Loucy (cell line): ENCODE measurements at regions not wholly inside any gene's neighbourhood (a gene's known extent, or its start where the extent isn't known, plus 50 kb on each side); places are given as distances from the start of the nearest gene placed in this dataset.

Source experiments
- CTCF ChIP-seq: fragments of 200-600 bp; sonication (generic); conservative IDR thresholded peaks from 2 replicates; pipeline ENCODE4 v1.5.1; 2014; ENCODE audit warnings: mild to moderate bottlenecking, antibody characterized with exemption, low read length
- EZH2phosphoT487 ChIP-seq: fragments of 200-600 bp; IDR thresholded peaks from 2 replicates; pipeline ENCODE4 v1.6.1; 2018; ENCODE audit warnings: antibody characterized with exemption, mild to moderate bottlenecking, moderate library complexity, borderline replicate concordance

GRCh38 chr4:44118971-44119680 is 329.5 kb downstream of the KCTD8 start:
- TF ChIP-seq CTCF (no peak), EZH2phosphoT487 (no peak)
